WERI-Rb-1 (cell line): ENCODE measurements at regions not wholly inside any gene's neighbourhood (a gene's known extent, or its start where the extent isn't known, plus 50 kb on each side); places are given as distances from the start of the nearest gene placed in this dataset.

Experiments
- DNase-seq: peaks from one replicate; pipeline ENCODE4 v3.0.0-alpha.2; 2020
- H3K27ac ChIP-seq: fragments of 250-450 bp; sonication (Bioruptor Pico); 2 replicates; pipeline ENCODE4 v1.5.1; 2020; ENCODE audit warnings: mild to moderate bottlenecking, moderate library complexity
- H3K27me3 ChIP-seq: fragments of 250-450 bp; sonication (Bioruptor Pico); 2 replicates; pipeline ENCODE4 v1.5.1; 2021; ENCODE audit warnings: mild to moderate bottlenecking, low read depth, moderate library complexity; ENCODE audit not compliant: insufficient read depth, severe bottlenecking
- H3K36me3 ChIP-seq: fragments of 250-450 bp; sonication (Bioruptor Pico); 2 replicates; pipeline ENCODE4 v1.5.1; 2020; ENCODE audit warnings: mild to moderate bottlenecking, moderate library complexity
- H3K4me3 ChIP-seq: 2 replicates; pipeline ENCODE4 v1.5.1; 2011; ENCODE audit warnings: low read depth, mild to moderate bottlenecking, control low read depth, low read length
- H3K9me3 ChIP-seq: fragments of 250-450 bp; sonication (Bioruptor Pico); 2 replicates; pipeline ENCODE4 v1.5.1; 2021; ENCODE audit warnings: mild to moderate bottlenecking, moderate library complexity; ENCODE audit not compliant: severe bottlenecking
- CTCF ChIP-seq: IDR thresholded peaks from 2 replicates; pipeline ENCODE4 v1.5.1; 2011; ENCODE audit warnings: low read depth, mild to moderate bottlenecking, control low read depth, inconsistent platforms, low read length

DNA sequence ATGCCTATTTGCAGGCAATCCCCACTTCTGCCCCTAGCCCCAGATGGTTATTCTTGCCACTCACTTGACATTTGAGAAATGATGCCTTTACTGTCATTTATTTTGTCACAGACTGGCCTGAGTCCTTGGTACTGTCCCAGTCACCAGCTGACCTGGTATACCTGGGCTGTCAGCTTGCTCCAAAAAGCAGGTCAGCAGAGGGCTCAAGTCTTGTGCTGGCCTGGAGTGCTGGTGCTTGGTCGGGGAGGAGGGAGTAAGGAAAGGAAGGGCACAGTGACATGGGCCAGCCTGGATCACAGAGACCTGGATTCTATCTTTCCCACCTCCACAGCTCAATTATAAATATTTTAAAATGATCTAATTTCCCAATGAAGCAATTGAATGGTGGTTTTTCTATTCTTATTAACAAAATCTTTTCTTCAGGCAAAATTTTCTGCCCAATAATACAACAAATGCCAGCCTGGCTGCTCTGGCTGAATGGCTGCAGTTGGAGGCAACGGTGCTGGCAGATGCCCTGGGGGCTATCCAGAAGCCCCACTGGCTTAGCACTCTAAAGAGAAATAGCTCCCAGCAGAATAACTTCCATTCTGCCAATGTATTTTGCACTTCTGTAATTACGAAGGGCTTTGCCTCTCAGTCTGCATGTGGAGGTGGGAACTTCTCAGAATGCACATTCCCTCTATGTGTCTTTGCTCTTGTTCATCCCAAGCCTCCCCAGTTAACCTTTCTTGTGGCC lies 160.6 kb downstream of the GADD45G start:
- H3K36me3 ChIP-seq, result no peaks in the 10 kb centered on the region
- H3K27ac ChIP-seq, result no peak overlapping the region
- no peak for TF ChIP-seq CTCF
- no peaks in the 10 kb centered on the region for H3K27me3 ChIP-seq
- H3K4me3 ChIP-seq, result no peak overlapping the region
- DNase-seq, result no peak
- no peaks in the 10 kb centered on the region for H3K9me3 ChIP-seq

GRCh38 chr9:89766991-89767390 lies 162.2 kb downstream of the GADD45G start:
- Histone ChIP-seq H3K27ac (no peak overlapping the region), H3K4me3 (no peak overlapping the region), H3K27me3 (no peaks in the 10 kb centered on the region), H3K36me3 (no peaks in the 10 kb centered on the region), H3K9me3 (no peaks in the 10 kb centered on the region)
- DNase-seq, result no peak
- TF ChIP-seq CTCF, result no peak

- Histone ChIP-seq H3K4me3 (no peak overlapping the region), H3K27me3 (no peaks in the 10 kb centered on the region), H3K9me3 (no peaks in the 10 kb centered on the region), H3K27ac (no peak overlapping the region), H3K36me3 (no peaks in the 10 kb centered on the region)
- DNase-seq, result no peak
- no peak for TF ChIP-seq CTCF
Observed at GRCh38 chr9:89768051-89768450, 163.2 kb downstream of the GADD45G start.

- Histone ChIP-seq H3K36me3 (no peaks in the 10 kb centered on the region), H3K4me3 (no peak overlapping the region), H3K27ac (no peak overlapping the region), H3K9me3 (no peaks in the 10 kb centered on the region), H3K27me3 (no peaks in the 10 kb centered on the region)
- no peak for DNase-seq
- no peak for TF ChIP-seq CTCF
Observed at GRCh38 chr9:89768650-89769071, 163.8 kb downstream of the GADD45G start.

GRCh38 chr9:89770531-89771174 lies 165.8 kb downstream of the GADD45G start:
- no peak for TF ChIP-seq CTCF
- Histone ChIP-seq H3K4me3 (no peak overlapping the region), H3K27ac (no peak overlapping the region)

More at GRCh38 chr9:89770531-89771174, 165.8 kb downstream of the GADD45G start:
- Histone ChIP-seq H3K36me3 (no peaks in the 10 kb centered on the region), H3K9me3 (no peaks in the 10 kb centered on the region), H3K27me3 (no peaks in the 10 kb centered on the region)
- no peak for DNase-seq
